ENCODE measurements at regions not wholly inside any gene's neighbourhood (a gene's known extent, or its start where the extent isn't known, plus 50 kb on each side); places are given as distances from the start of the nearest gene placed in this dataset.

DNA sequence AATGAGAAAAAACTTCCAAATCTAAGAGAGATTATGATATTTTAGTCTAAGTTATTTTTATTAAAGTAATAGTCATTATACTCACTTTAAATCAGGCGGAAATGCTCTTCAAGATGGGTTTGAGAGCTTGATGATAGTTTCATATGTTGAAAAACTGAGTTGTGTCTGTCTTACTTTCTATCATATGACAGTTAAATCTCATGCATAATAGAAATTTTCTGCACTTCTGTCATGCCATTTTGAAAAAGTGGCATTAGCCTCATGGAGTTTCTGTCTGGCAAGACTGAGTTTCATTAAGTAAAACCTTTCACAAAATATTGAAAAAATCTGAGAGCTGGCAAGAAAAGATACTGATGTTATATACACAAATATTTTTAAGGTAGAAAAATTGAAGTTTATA, 511.8 kb downstream of the EPHA3 start:
- intact Hi-C loops (cut with DNase I), result no loop called here
- no peaks in the 10 kb centered on the region for H3K4me1 ChIP-seq
- H3K27me3 ChIP-seq, result no peaks in the 10 kb centered on the region
- no peak overlapping the region for H3K27ac ChIP-seq
- no peaks in the 10 kb centered on the region for H3K36me3 ChIP-seq
- no peak for ATAC-seq
- DNase-seq, result no peak
- H3K9me3 ChIP-seq, result no peaks in the 10 kb centered on the region
- no peak overlapping the region for H3K4me3 ChIP-seq
- WGBS (ENCODE audit: insufficient coverage, low coverage, low lambda C conversion rate, missing lambda C conversion rate), result 33% methylated on average over 1 of the region's 1 CpG
- TF ChIP-seq, protein P1, sequence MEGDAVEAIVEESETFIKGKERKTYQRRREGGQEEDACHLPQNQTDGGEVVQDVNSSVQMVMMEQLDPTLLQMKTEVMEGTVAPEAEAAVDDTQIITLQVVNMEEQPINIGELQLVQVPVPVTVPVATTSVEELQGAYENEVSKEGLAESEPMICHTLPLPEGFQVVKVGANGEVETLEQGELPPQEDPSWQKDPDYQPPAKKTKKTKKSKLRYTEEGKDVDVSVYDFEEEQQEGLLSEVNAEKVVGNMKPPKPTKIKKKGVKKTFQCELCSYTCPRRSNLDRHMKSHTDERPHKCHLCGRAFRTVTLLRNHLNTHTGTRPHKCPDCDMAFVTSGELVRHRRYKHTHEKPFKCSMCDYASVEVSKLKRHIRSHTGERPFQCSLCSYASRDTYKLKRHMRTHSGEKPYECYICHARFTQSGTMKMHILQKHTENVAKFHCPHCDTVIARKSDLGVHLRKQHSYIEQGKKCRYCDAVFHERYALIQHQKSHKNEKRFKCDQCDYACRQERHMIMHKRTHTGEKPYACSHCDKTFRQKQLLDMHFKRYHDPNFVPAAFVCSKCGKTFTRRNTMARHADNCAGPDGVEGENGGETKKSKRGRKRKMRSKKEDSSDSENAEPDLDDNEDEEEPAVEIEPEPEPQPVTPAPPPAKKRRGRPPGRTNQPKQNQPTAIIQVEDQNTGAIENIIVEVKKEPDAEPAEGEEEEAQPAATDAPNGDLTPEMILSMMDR (IDR thresholded peaks at IDR 0.05), result no peak
- no peak for TF ChIP-seq POLR2A (IDR thresholded peaks at IDR 0.05)

DNA sequence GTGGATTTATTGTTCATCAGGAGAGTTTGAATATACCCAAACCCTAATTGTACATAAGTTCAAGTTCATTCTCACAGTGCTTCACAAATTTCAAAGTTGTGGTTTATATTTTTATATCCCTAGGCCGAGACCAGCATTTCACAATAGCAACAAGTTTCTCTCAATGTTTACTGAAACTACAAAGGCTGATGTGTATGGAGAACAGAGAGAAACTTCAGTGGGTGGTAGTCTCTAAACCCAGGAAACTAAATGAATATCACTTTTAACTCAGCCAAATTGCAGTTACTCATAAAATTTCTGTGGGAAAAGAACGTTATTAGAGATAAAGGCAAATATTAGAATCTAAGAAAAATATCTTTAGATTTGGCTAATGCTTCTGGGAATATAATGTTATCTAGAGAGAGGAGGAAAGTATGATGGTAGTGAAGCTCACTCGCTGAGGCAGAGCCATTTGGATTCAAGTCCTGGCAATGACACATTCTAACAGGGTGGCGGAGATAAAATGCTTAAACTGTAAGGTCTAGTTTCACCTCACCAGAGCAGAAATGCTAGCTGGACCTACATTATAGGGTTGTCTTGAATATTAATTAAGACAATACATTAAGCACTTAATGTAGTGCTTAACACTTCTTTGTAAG, 514.8 kb downstream of the EPHA3 start:
- ATAC-seq, result no peak
- no peak overlapping the region for H3K4me3 ChIP-seq
- intact Hi-C loops (cut with DNase I), result no loop called here

DNA sequence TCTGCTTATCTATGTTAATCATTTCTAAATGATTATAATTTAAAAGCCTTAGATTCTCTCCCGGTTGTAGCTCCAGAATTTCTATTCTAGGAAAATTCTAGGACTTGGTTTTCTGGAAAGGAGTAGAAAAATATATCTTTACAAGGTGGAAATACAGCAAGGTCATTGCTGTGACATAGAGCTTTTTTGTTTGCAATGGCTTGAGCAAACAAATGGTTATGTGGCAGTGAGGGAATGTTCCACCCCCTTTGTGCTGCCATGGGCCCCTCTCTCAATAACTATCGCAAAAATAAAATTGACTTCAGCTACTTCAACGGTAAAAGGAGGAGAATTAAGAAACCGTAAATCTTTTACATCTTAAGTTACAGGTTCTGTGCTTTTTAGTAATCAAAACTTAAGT, 517.1 kb downstream of the EPHA3 start:
- Histone ChIP-seq H3K27me3 (no peaks in the 10 kb centered on the region), H3K9me3 (no peaks in the 10 kb centered on the region), H3K36me3 (no peaks in the 10 kb centered on the region), H3K4me1 (no peaks in the 10 kb centered on the region), H3K27ac (no peak overlapping the region), H3K4me3 (no peak overlapping the region)
- no peak for ATAC-seq
- intact Hi-C loops (cut with DNase I), result no loop called here
- TF ChIP-seq, protein P1 (IDR thresholded peaks at IDR 0.05), result no peak
- TF ChIP-seq POLR2A (IDR thresholded peaks at IDR 0.05), result no peak
- 51% methylated on average over 4 of the region's 4 CpGs for WGBS (ENCODE audit: insufficient coverage, low coverage, low lambda C conversion rate, missing lambda C conversion rate)
- no peak for DNase-seq

More for the DNA sequence above, 514.8 kb downstream of the EPHA3 start:
- Histone ChIP-seq H3K36me3 (no peaks in the 10 kb centered on the region), H3K27ac (no peak overlapping the region), H3K27me3 (no peaks in the 10 kb centered on the region), H3K9me3 (no peaks in the 10 kb centered on the region), H3K4me1 (no peaks in the 10 kb centered on the region)
- no peak for DNase-seq
- TF ChIP-seq POLR2A (IDR thresholded peaks at IDR 0.05), result no peak
- TF ChIP-seq, protein P1 (IDR thresholded peaks at IDR 0.05), result no peak
- 29% methylated on average over 4 of the region's 4 CpGs for WGBS (ENCODE audit: insufficient coverage, low coverage, low lambda C conversion rate, missing lambda C conversion rate)

- no peak for ATAC-seq
- TF ChIP-seq, protein P1 (IDR thresholded peaks at IDR 0.05), result no peak
- no peak for TF ChIP-seq POLR2A (IDR thresholded peaks at IDR 0.05)
- Histone ChIP-seq H3K27me3 (no peaks in the 10 kb centered on the region), H3K9me3 (no peaks in the 10 kb centered on the region), H3K36me3 (no peaks in the 10 kb centered on the region), H3K4me3 (no peak overlapping the region), H3K4me1 (no peaks in the 10 kb centered on the region), H3K27ac (no peak overlapping the region)
- intact Hi-C loops (cut with DNase I), result no loop called here
- no peak for DNase-seq
- WGBS (ENCODE audit: insufficient coverage, low coverage, low lambda C conversion rate, missing lambda C conversion rate), result 24% methylated on average over 2 of the region's 2 CpGs
These were observed 518.5 kb downstream of the EPHA3 start for GRCh38 chr3:89625945-89626344.
